Mesothelial cell of epicardium (in vitro differentiated cells): ENCODE measurements at regions not wholly inside any gene's neighbourhood (a gene's known extent, or its start where the extent isn't known, plus 50 kb on each side); places are given as distances from the start of the nearest gene placed in this dataset.
"Not testable (repeated sequence)": the region's sequence is repeated elsewhere in the genome, so short reads cannot be mapped to it uniquely, and the experiment has no call there.

Source experiments
- DNase-seq, 2 experiments: peaks; one replicate each; pipeline ENCODE4 v3.0.0; 2021; ENCODE audit warnings: low spot score in 2 of 2; ENCODE audit not compliant: unreplicated experiment in 2 of 2
- H3K27ac Mint-ChIP-seq: 2 replicates; pipeline ENCODE4 v1.8.0; 2021; ENCODE audit warnings: mixed read lengths
- H3K27me3 Mint-ChIP-seq: 2 replicates; pipeline ENCODE4 v1.8.0; 2021; ENCODE audit warnings: low read depth, mixed read lengths
- H3K36me3 Mint-ChIP-seq: 2 replicates; pipeline ENCODE4 v1.8.0; 2021; ENCODE audit warnings: mixed read lengths
- H3K4me1 Mint-ChIP-seq: 2 replicates; pipeline ENCODE4 v1.8.0; 2021; ENCODE audit warnings: mixed read lengths
- H3K4me3 Mint-ChIP-seq: 2 replicates; pipeline ENCODE4 v1.8.0; 2021; ENCODE audit warnings: mild to moderate bottlenecking, moderate library complexity, mixed read lengths
- H3K9me3 Mint-ChIP-seq: 2 replicates; pipeline ENCODE4 v1.8.0; 2021; ENCODE audit warnings: mixed read lengths
- TF ChIP-seq, protein P1 (sequence below): fragments of 200-600 bp; sonication (generic); IDR thresholded peaks from one replicate; pipeline ENCODE4 v1.5.0; 2021; ENCODE audit warnings: antibody characterized with exemption; ENCODE audit not compliant: unreplicated experiment

DNA sequence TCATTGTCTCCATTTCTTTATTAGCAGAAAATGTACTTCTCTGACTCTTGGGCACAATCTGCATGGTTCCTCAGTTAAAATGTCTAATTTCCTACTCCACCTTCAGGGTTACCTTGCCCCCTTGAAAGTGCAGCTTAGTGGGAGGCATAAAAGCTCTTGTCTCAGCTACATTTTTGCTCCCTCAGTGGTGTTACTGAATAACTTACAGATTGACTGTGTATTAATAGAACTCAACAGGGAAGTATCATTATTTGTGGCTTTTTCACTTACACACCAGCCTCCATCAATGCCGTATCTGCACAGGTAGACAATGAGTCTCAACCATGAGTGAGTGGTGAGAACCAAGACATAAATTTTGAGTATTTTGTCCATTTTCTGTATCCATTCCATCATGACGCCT, 456.2 kb upstream of the MIR17HG start:
- Mint-ChIP-seq H3K9me3 (peaks cover 5% of the 10 kb centered on the region), H3K27me3 (no peaks in the 10 kb centered on the region), H3K36me3 (no peaks in the 10 kb centered on the region)

DNA sequence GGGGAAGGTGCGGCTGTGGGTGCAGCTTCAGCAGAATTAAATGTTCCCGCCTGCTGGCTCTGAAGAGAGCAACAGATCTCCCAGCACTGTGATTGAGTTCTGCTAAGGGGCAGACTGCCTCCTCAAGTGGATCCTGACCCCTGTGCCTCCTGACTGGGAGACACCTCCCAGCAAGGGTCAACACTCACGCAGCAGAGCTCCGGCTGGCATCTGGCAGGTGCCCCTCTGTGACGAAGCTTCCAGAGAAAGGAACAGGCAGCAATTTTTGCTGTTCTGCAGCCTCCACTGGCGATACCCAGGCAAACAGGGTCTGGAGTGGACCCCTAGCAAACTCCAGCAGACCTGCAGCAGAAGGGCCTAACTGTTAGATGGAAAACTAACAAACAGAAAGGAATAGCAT, 454.3 kb upstream of the MIR17HG start:
- not testable (repeated sequence) for H3K4me3 Mint-ChIP-seq, H3K36me3 Mint-ChIP-seq, DNase-seq, H3K27me3 Mint-ChIP-seq, H3K4me1 Mint-ChIP-seq, H3K9me3 Mint-ChIP-seq, H3K27ac Mint-ChIP-seq

More for the DNA sequence above, 456.2 kb upstream of the MIR17HG start:
- Mint-ChIP-seq H3K4me1 (peaks cover 1% of the 10 kb centered on the region), H3K27ac (no peak overlapping the region), H3K4me3 (no peak overlapping the region)
- TF ChIP-seq, protein P1, sequence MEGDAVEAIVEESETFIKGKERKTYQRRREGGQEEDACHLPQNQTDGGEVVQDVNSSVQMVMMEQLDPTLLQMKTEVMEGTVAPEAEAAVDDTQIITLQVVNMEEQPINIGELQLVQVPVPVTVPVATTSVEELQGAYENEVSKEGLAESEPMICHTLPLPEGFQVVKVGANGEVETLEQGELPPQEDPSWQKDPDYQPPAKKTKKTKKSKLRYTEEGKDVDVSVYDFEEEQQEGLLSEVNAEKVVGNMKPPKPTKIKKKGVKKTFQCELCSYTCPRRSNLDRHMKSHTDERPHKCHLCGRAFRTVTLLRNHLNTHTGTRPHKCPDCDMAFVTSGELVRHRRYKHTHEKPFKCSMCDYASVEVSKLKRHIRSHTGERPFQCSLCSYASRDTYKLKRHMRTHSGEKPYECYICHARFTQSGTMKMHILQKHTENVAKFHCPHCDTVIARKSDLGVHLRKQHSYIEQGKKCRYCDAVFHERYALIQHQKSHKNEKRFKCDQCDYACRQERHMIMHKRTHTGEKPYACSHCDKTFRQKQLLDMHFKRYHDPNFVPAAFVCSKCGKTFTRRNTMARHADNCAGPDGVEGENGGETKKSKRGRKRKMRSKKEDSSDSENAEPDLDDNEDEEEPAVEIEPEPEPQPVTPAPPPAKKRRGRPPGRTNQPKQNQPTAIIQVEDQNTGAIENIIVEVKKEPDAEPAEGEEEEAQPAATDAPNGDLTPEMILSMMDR = no peak
- DNase-seq = no peak

DNA sequence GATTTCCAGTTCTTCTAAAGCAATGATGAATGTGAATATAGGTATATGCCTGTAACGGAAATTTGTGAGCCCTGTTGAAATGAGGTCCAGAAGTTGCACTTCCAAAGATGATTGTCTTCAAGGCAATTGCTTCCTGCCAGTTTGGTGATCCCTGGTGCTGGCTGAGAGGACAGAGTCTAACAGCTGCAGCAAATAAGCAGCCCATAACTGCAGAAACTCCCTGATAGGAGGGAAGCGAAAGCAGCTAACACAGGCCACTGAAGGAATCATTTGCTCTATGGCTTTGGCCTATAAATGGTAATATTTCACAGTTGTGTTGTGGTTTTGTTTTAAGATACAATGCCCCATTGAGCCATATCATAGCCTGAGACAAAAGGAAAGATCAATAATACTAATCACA, 451.5 kb upstream of the MIR17HG start:
- H3K27ac Mint-ChIP-seq = no peak overlapping the region

DNA sequence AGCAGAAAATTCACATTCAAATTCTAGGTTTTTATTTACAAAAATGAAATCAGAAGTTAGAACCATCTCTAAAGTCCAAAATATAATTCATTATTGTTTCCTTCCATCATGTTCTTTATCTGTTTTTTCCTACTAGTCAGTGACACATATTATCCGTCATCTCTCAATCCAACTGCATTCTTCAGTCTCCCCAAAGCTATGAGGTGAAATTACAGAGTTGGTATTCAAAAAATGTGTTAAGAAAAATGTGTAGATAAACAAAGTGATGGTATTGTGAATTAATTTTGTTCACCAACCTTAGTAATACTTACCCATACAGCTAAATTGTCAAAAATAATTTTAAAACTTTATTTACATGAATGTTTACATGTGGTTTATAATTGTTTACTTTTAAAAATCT, 448.7 kb upstream of the MIR17HG start:
- Mint-ChIP-seq H3K9me3 (peaks cover 9% of the 10 kb centered on the region), H3K27me3 (no peaks in the 10 kb centered on the region), H3K4me3 (no peak overlapping the region), H3K4me1 (peaks cover 12% of the 10 kb centered on the region), H3K27ac (peak overlapping the region; percentile 18), H3K36me3 (no peaks in the 10 kb centered on the region)
- no peak for DNase-seq
- TF ChIP-seq, protein P1 = no peak

More for the DNA sequence above, 451.5 kb upstream of the MIR17HG start:
- peaks cover 11% of the 10 kb centered on the region for H3K9me3 Mint-ChIP-seq
- TF ChIP-seq, protein P1 = no peak
- H3K27me3 Mint-ChIP-seq = no peaks in the 10 kb centered on the region
- DNase-seq = no peak
- peaks cover 12% of the 10 kb centered on the region for H3K4me1 Mint-ChIP-seq
- H3K36me3 Mint-ChIP-seq = no peaks in the 10 kb centered on the region
- H3K4me3 Mint-ChIP-seq = no peak overlapping the region

DNA sequence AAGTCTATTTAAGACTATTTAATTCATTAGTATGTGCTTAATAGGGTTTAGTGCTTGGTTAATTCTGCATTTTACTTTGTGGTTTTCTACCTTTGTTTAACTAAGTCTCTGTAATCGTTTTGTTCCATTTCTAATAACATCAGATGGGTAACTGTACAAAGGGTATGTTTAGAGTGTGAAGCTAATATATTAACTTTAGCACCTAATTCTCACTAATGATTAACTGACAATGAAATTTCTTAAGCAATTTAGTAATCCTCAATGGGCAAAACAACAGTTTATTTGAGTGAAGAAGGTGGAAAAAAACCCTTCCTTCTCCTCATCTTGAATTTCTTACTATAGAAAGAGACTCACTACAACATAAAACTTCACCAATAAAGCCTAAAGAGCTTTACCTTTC, 448.1 kb upstream of the MIR17HG start:
- H3K27ac Mint-ChIP-seq = no peak overlapping the region
- DNase-seq = no peak

DNA sequence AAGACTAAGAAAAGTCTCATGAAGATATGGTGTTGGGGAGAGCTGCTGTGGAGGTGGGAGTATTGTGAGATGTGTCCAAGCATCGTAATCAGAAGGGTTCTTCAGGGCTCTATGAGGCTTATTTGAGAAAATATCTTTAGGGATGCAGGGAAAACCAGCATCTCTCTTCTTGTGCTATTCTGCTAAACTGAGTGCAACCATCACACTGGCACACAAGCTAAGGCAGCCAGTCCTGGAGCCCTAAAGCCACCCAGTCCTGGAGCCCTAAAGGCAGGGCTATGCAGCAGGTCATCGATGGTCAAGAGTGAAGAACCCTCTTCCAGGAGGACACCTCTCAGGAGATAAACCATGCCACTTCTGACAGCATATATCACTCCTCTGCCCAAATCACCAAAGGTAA, 445.2 kb upstream of the MIR17HG start:
- Mint-ChIP-seq H3K27me3 (no peaks in the 10 kb centered on the region), H3K4me1 (peaks cover 11% of the 10 kb centered on the region)
- TF ChIP-seq, protein P1 = no peak

More for the DNA sequence above, 448.1 kb upstream of the MIR17HG start:
- Mint-ChIP-seq H3K27me3 (no peaks in the 10 kb centered on the region), H3K4me3 (no peak overlapping the region), H3K36me3 (no peaks in the 10 kb centered on the region), H3K9me3 (peaks cover 11% of the 10 kb centered on the region), H3K4me1 (peaks cover 12% of the 10 kb centered on the region)
- TF ChIP-seq, protein P1 = no peak

More for the DNA sequence above, 445.2 kb upstream of the MIR17HG start:
- H3K4me3 Mint-ChIP-seq = no peak overlapping the region
- H3K27ac Mint-ChIP-seq = no peak overlapping the region
- H3K36me3 Mint-ChIP-seq = peaks cover 4% of the 10 kb centered on the region
- no peak for DNase-seq
- H3K9me3 Mint-ChIP-seq = peaks cover 27% of the 10 kb centered on the region
